Lower leg skin (tissue), 3 donors: ENCODE measurements at regions not wholly inside any gene's neighbourhood (a gene's known extent, or its start where the extent isn't known, plus 50 kb on each side); places are given as distances from the start of the nearest gene placed in this dataset.

Source experiments
- CTCF ChIP-seq, 3 donors: fragments of 450-650 bp; IDR thresholded peaks; one replicate each; pipeline ENCODE4 v1.5.1; 2016; ENCODE audit warnings: antibody characterized with exemption in 3 of 3, mild to moderate bottlenecking in 3 of 3, moderate library complexity in 2 of 3
- POLR2A ChIP-seq, 2 donors: fragments of 450-650 bp; IDR thresholded peaks; one replicate each; pipeline ENCODE4 v1.6.1; 2016 to 2017; ENCODE audit warnings: antibody characterized with exemption in 2 of 2, mild to moderate bottlenecking in 1 of 2, moderate library complexity in 1 of 2

- TF ChIP-seq CTCF (IDR thresholded peaks at IDR 0.05) (no peak), POLR2A (IDR thresholded peaks at IDR 0.05) (no peak)
These were observed 52.5 kb upstream of the LEP start for GRCh38 chr7:128188396-128189230.
